ENCODE measurements at regions not wholly inside any gene's neighbourhood (a gene's known extent, or its start where the extent isn't known, plus 50 kb on each side); places are given as distances from the start of the nearest gene placed in this dataset.

- no peak for TF ChIP-seq CTCF (conservative IDR thresholded peaks at IDR 0.05; ENCODE audit: low read length)
- no peak for TF ChIP-seq EZH2phosphoT487 (IDR thresholded peaks at IDR 0.05; ENCODE audit: borderline replicate concordance, low read depth, low read length)
Observed at GRCh38 chr1:218739426-218739825, 394.3 kb downstream of the TGFB2 start.

Data from OCI-LY7 (cell line).